NCI-H460 (cell line): ENCODE measurements at regions not wholly inside any gene's neighbourhood (a gene's known extent, or its start where the extent isn't known, plus 50 kb on each side); places are given as distances from the start of the nearest gene placed in this dataset.
A peak's percentile ranks its signal among the peaks of the same experiment; 100 is the strongest.

ENCODE experiments used
- DNase-seq: peaks from one replicate; pipeline ENCODE4 v3.0.0-alpha.2; 2016; ENCODE audit warnings: low read depth; ENCODE audit errors: extremely low read depth

DNA sequence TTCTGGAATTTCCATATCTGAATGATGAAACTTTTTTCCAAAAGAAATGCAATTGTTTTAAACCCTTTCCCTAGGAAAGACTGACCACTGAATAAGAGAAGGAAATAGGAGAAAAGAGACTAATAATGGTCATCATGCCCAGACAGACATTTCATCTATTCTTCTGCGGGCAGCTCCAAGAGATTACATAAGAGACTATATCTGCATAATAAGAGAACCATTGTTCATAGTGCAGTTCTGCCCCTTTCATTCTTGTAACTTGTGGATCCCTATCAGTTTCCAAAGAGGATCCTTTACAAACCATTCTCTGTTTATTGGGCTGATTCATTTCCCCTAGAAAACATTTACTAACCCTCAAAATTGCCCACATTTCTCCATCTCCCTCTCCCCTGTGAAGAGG, 197.8 kb downstream of the FSCB start:
- no peak for DNase-seq

DNA sequence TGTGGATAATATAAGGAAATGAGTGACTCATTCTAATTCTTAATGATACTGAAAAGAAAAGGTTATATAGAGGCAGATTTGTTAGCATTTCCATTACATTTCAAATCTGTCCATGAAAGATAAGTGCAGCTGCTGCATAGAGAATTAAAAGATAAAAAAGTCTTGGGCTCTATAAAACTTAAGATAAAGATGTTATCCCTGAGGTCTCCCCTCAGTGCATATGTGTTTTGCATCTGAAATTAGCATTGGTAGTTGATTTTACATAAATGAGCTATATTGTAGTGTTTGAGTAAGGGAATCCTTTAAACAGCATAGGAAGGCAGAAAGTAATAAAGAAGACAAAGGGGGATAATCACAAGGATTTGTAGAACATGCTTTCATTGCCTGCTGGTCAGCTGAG, 206.2 kb downstream of the FSCB start:
- DNase-seq = no peak

DNA sequence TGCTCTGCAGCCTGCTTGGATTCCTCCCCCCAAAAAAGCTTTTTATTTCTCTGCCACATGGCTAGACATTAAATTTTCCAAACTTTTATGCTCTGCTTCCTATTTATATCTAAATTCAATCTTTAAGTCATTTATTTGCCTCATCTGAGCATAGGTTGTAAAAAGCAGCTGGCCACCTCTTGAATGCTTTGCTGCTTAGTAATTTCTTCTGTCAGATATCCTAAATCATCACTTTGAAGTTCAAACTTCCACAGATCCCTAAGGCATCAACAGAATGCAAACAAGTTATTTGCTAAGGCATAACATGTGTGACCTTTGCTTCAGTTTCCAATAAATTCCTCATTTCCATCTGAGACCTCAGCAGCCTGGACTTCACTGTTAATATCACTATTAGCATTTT, 209.6 kb downstream of the FSCB start:
- DNase-seq = no peak

DNA sequence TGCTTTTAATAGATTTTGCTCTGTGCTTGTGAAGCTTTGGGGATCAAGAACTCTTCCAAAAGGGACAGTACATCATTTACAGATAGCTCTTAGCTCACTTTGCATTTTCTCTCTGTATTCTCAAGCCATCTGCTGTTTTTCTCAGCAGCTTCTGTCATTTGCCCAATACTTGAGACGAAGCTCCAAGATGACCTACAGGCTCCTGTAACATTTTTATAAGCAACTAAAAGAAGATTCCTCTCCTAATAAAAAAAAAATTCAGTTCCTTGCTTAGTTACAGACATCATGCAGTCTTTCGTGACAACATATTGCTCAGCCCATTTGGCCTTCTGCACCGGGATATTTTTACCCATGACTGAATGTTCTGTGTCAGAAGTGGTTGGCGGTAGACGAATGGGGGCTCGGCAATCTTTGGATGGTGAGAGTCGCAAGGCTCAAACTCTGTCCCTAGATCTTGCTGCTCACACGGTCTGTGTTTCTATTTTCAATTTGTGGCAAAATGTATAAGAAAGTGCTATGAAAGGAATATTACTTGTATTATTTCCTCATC, 215.6 kb downstream of the FSCB start:
- no peak for DNase-seq

DNA sequence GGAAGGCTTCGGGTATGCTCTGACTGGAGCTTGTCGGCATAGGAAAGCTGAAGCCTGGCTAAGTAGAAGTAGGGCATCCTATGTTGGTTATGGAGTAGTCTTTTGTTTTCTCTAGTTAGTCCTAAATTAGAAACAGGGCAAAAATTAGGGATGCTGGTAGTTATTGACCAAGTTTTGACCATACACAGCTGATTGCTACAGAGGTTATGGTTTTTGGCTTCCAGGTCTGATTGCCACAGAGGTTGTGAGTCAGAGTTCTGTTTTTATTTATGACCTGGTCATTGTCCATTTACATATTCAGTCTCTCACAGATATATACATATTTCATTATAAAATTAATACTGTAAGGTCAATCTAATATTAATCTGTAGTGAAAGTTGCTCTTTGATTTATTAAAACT, 219.2 kb downstream of the FSCB start:
- no peak for DNase-seq

DNA sequence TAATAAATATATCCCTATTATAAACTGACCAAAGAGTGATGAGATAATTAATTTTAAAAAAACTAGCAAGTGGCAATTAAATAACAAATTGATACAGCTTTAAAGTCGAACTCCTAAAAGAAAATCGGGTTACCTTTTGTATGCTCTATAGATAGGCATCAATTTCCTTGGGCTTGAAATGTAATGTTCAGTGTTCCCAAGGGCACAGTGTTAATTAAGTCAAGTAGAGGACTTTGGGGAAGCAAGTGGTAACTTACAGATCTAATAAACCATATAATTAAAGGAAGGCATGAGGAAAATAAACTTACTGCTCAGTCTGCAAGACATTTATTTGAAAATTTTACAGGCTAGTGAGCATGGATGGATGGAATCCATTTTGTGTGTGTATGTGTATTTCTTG, 220.9 kb downstream of the FSCB start:
- no peak for DNase-seq

DNA sequence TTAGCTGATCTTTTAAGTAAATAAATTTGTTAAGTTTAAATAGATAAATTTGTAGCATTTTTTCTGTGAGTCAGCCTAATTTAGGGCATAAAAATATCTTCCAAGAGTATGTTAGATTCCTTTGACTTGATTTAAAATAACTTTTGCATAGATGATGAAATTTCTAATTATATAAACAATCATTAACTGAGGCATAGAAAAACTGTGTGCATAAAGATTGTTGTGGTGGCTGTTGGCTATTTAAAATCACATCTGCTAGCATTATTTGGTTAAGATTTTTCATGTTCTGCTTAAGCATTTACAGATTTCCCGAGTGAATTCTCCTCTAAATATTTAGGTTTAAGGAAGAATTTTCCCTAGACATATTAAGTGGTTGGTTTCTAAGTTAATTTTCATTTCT, 223.2 kb downstream of the FSCB start:
- DNase-seq = no peak

DNA sequence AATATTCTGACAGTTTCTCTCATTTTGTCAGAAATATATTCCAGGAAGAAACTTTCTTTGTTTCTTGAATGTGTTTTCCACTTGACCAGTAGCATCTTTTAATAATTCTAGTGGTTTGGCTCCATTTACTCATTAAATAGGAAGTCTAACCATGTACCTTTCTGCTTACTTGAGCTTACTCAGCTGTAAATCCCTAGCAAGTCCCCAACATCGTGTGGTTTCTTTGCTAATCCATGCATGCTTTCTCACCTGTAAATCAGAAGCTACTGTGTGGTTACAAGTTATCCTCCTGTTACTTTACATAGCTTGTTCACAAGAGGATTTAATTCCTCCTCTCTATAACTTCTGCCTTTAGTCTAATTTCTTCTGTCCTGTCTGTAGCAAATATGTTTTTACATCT, 227.7 kb downstream of the FSCB start:
- DNase-seq = no peak

DNA sequence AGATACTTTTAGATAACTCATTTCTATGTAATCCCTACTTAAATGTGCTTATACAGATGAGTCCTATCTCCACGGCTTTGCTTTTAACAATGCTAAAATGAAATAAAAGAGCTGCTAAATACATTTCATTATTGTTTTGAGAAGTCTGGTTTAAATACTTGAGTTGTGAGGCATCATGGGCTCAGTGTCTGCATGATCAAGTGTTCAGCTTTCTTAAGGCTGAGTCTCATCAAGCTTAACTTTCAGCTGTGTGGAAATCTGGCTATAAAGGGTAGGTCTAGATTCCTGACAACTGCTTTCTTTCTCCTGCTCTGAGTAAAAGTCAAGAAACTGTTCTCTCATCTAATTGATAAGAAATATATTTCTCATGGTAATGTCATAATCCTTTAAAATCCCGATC, 235.4 kb downstream of the FSCB start:
- DNase-seq = no peak

DNA sequence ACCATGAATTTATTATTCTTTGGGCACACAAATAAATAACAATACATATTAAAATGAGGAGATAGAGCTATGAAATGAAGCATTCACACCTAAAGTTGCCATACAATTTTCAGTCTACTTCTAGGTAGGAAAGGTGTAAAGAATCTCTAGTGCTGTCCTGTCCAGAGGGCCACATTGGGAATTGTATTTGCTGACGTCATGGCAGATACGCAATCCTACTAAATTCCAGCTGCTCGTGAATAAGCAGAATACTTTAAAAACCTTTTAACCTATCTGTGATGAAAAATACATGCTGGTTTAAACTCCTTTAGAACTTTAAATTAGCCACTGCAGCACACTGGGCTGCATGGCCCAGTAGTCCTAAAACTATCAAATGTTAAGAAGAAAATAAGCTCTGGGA, 236.1 kb downstream of the FSCB start:
- DNase-seq = no peak

DNA sequence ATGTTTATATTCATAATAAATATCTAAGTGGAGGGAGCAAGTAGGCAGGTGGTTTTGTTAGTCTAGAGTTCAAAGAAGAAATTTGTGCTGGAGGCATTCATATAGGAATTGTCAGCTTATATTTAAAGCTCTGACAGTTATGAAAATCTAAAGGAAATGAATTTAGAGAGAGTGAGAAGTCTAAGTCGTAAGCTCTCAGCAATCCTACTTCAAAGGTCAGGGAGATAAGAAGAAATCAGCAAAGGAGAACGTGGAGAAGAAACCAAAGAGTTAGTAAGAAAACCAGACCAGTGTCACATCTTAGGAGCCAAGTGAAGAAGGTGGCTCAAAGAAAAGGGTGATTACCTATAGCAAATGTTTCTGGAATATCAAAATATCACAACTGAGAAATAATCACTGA, 241.8 kb downstream of the FSCB start:
- no peak for DNase-seq

DNA sequence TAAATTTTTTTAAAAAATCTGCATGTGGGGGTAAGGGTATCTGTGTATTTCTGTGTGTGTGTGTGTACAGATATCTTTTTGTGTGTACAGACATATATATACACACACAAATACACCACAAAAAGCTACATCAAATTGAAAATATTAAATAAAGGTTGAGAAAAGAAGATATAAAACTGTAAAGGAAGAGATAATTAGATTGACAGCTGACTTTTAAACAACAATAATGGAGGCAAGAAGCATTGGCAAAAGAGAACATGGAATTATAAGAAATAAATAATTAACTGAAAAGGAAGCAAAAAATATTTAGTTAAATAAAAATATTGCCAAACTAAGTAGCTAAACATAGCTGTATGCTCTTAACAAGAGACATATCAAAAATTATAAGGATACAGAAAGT, 291.4 kb downstream of the FSCB start:
- DNase-seq = no peak

DNA sequence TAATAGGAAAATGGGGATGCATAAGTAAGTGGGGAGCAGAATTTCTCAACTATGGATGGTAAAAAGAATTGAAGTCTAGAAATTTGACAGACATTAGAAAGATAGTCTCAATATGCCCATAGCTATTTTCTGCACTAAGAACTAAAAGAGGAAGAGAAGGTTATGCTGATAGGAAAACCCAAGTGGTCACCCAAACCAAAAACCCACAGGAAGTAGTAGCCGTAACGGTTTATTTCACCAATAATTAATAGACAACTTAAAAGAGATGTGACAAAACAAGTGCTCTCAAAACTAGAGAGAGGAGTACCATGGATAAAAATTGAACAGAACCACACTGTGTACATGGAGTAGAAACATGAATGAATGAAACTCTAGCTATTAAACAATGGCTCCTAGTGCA, 295.4 kb downstream of the FSCB start:
- no peak for DNase-seq

DNA sequence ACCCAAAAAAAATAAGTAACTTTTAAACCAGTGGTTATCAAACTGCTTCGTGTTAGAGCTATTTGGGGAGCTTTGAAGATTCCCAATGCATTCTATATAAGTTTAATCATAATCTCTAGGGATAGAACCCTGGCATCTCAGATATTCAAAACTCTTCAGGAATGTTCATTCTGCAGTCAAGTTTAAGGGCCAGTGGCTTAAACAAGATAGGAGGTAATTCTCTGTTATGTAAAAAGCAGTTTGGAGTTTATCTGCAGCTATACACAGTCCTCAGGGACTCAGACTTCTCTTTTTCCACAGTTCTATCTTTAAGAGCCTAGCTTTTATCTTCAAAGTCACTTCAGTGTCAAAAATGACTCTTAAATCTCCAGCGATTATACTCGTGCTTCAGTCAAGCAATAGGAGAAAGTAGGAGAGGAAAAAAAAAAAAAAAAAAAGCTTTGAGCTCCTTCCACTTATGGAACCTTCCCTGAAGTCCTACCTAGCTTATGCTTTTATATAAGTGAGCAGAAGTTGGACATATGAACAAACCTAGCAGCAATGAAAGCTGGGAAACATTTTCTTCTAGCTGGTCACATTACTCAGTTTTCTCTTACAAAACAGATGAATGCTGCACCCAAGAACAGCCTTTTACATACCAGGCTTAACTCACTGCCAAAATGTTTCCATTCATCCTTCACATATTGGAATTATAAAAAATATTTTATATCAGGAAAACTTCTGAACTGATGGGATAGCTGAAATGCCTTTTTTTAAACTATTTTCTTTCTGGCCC, 302.8 kb downstream of the FSCB start:
- peak; percentile 4 for DNase-seq

DNA sequence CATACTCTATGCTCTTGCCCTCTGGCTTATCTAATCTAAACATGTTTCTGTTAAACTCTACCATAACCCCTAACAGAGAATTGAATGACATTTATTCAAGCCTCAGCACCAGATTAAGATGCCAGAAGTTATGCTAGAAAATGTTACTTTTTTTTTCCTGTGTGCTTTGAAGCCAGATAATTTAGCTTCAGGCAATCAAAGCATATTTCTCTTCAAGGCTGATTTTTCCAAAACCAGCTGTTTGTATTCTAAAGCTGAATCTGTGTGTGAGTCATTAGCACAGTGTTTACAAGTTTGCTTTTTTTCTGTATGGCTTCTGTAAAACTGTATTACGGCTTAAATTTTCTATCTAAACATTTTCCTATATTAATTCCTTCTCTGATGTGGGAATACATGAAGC, 326.1 kb downstream of the FSCB start:
- DNase-seq = no peak

DNA sequence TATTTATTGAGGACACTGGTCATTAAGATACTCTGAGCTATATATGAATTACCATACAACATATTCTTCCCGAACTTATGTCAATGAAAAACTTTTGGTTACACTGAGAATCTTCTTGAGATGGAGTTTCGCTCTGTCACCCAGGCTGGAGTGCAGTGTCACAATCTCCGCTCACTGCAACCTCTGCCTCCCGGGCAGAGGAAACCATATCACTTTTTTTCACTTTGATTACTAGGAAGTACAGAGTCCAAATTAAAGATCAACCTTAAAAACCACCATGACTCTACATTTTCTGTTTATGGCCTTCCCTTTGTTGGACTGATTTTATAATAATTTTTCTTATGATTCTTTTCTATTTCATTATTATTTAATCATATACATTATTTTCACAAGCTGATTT, 336.5 kb downstream of the FSCB start:
- DNase-seq = no peak

DNA sequence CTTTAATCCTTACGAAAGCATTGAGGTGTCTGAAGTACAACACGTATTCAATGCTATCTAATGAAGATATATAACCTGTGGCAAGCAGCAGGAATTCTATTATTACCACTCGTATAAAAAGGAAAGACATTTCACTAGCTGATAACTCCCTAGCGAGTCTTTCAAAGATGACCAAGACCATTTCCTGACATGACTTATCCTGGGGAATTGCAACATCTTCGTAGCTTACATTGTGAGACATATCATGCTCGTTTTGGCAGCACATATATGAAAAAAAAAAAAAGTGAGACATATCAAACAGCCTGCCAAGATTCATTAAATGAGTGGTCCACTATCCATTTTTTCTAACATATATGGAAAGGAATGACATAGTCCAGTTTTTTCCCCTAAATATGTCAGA, 337.0 kb downstream of the FSCB start:
- DNase-seq = no peak

DNA sequence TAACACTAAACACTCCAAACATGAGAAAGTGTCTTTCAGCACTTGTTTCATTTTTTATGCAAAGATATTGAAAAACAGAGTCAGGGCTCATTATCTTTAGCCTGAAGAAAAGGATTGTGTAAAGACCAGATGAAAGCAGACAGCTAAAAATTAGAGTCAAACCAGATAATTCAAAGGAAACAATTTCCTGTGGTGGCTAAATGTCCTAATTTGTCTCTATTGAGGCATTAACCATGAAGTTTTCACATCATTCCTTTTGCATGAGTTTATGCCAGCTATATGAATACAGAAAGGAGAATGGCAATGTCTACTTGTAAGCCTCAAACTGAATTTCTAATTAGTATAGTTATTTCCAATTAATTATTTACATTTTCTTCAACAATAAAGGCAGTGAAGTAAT, 338.5 kb downstream of the FSCB start:
- DNase-seq = no peak

DNA sequence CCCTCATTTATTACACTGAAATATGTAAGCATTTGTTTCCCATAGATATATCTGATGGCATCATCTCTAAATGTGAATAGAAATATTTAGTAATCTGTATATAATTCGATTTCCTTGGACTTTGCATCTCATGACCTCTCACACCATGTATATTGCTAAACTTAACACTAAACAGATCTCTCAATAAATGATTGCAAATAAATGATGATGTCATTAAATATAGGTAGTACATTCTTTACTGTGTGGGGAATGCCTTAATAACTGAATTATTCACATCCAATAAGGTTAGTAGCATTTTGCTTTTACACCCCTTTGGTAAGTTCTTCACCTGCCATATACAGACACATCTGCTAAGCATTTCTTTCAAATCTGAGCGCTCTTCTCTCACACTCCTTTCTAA, 340.5 kb downstream of the FSCB start:
- no peak for DNase-seq

DNA sequence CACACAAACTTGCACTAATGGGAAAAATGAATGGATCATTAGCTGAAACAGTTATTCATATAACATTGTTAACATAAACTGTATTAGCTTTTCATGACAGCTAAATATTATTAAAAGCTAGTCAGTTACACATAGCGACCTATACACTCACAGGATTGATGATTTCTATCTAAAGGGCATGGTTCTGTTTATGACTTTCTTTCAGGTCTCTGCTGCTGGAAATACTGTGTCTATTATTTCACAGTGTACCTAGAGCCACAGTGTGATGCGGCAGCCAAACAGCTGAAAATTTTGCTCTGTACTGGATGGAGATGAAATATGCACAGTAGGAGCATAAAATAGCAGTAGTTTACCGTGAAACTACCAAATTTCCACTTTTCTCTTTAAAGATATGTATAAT, 341.1 kb downstream of the FSCB start:
- DNase-seq = no peak

DNA sequence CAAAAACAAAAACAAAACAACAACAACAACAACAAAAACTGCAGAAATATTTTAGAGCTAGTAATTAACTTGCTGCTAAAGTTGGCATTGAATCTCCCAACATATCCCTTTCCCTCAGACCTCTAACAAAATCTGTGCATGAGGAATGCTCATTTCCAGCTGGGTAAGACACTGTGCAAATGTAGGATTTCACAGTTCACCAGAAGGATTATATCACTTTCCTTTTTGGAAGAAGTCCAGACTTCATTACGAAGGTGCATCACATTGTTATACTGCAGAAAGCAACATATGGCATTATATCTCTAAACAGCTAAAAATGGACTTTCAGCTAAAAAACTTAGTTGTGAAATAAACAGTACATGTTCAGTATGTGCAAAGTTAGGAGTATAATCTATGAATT, 341.8 kb downstream of the FSCB start:
- no peak for DNase-seq

DNA sequence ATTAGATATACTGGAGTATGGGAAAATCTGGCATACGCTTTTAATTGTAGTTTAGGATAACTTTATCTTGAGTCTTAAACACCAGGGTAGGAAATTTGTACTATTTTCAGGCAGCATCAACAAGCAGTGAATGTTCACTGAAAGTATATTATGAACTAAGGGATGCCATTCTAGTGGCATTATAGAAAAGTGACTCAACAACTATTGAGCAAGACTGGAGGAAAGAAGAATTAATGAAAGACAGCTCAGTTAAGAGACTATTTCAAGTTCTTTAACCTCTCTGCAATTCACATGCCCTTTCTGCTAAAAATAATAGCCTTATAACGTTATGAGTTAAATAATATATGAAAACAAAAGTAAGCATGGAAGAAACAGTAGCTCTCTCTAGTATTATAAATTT, 343.1 kb downstream of the FSCB start:
- no peak for DNase-seq

DNA sequence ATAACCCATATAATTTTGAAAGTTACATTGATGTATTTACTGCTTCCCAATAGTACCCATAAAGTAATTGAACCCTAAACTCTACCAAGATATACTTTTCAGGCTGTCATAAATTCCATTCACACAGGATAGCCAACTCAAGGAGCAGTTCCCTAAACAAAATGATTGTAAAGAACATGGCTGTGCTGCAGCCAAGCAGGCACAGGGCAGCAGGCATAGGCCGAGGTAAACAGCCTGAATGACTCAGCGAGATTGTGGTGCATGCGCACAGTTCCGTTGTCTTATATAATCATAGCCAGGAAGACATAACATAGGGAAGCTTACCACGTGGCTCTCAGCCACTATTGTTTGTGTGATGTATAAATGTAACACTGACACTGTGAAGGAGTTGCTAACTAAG, 344.9 kb downstream of the FSCB start:
- no peak for DNase-seq
